GM23338 (cell line): ENCODE measurements at regions not wholly inside any gene's neighbourhood (a gene's known extent, or its start where the extent isn't known, plus 50 kb on each side); places are given as distances from the start of the nearest gene placed in this dataset.

Experiments
- ATAC-seq: fragments of 200-7000 bp; cut with Tn5 transposase; 3 replicates; pipeline ENCODE4 v1.9.1; 2020
- DNase-seq: peaks from one replicate; pipeline ENCODE4 v3.0.0-alpha.2; 2015; ENCODE audit warnings: low spot score
- H2AFZ ChIP-seq: fragments of 200-600 bp; sonication (generic); 2 replicates; pipeline ENCODE4 v1.8.0; 2016; ENCODE audit warnings: antibody characterized with exemption, mild to moderate bottlenecking, moderate library complexity
- H3F3A ChIP-seq: fragments of 200-600 bp; sonication (generic); replicated peaks from 2 replicates; pipeline ENCODE4 v1.8.0; 2017; ENCODE audit warnings: antibody characterized with exemption, mixed run types, low read depth
- H3K27ac ChIP-seq: fragments of 200-600 bp; sonication (generic); 2 replicates; pipeline ENCODE4 v1.6.1; 2016; ENCODE audit warnings: low read depth
- H3K27me3 ChIP-seq: fragments of 200-600 bp; sonication (generic); 2 replicates; pipeline ENCODE4 v1.8.0; 2016; ENCODE audit warnings: mild to moderate bottlenecking, mixed run types, moderate library complexity; ENCODE audit not compliant: insufficient read depth
- H3K36me3 ChIP-seq: fragments of 200-600 bp; sonication (generic); 2 replicates; pipeline ENCODE4 v1.8.0; 2016; ENCODE audit warnings: mild to moderate bottlenecking; ENCODE audit not compliant: insufficient read depth
- H3K4me1 ChIP-seq: fragments of 200-600 bp; sonication (generic); 2 replicates; pipeline ENCODE4 v1.8.0; 2016; ENCODE audit warnings: mild to moderate bottlenecking, moderate library complexity; ENCODE audit not compliant: insufficient read depth
- H3K4me2 ChIP-seq: fragments of 200-600 bp; sonication (generic); 2 replicates; pipeline ENCODE4 v1.7.1; 2017; ENCODE audit warnings: mixed run types
- H3K4me3 ChIP-seq: fragments of 200-600 bp; sonication (generic); 2 replicates; pipeline ENCODE4 v1.6.1; 2016; ENCODE audit warnings: mixed run types
- H3K79me2 ChIP-seq: fragments of 200-600 bp; sonication (generic); replicated peaks from 2 replicates; pipeline ENCODE4 v1.8.0; 2017; ENCODE audit warnings: mild to moderate bottlenecking; ENCODE audit not compliant: insufficient read depth
- H3K9me2 ChIP-seq: fragments of 200-600 bp; sonication (generic); 2 replicates; pipeline ENCODE4 v1.8.0; 2017; ENCODE audit not compliant: insufficient read depth
- H4K20me1 ChIP-seq: fragments of 200-600 bp; sonication (generic); replicated peaks from 2 replicates; pipeline ENCODE4 v1.8.0; 2017; ENCODE audit warnings: mild to moderate bottlenecking; ENCODE audit not compliant: insufficient read depth
- H3K27ac Mint-ChIP-seq: 2 replicates; pipeline ENCODE4 v1.8.0; 2020; ENCODE audit warnings: inconsistent platforms, mild to moderate bottlenecking, moderate library complexity, mixed read lengths
- H3K27me3 Mint-ChIP-seq: 3 replicates; pipeline ENCODE4 v1.8.0; 2022; ENCODE audit warnings: low read depth, mild to moderate bottlenecking, moderate library complexity, mixed read lengths, inconsistent platforms; ENCODE audit not compliant: insufficient read depth, poor library complexity
- H3K36me3 Mint-ChIP-seq: 3 replicates; pipeline ENCODE4 v1.8.0; 2021; ENCODE audit warnings: low read depth, mild to moderate bottlenecking, inconsistent platforms, moderate library complexity, mixed read lengths
- H3K4me1 Mint-ChIP-seq: 3 replicates; pipeline ENCODE4 v1.8.0; 2020; ENCODE audit warnings: mild to moderate bottlenecking, inconsistent platforms, mixed read lengths
- H3K4me3 Mint-ChIP-seq: 3 replicates; pipeline ENCODE4 v1.8.0; 2021; ENCODE audit warnings: moderate library complexity, mild to moderate bottlenecking, inconsistent platforms, mixed read lengths
- H3K9me3 Mint-ChIP-seq: 3 replicates; pipeline ENCODE4 v1.8.0; 2020; ENCODE audit warnings: moderate library complexity, mild to moderate bottlenecking, inconsistent platforms, mixed read lengths
- CREB1 ChIP-seq: fragments of 250-450 bp; sonication (Bioruptor Pico); IDR thresholded peaks from 2 replicates; pipeline ENCODE4 v1.5.0; 2020; ENCODE audit warnings: low read depth, mild to moderate bottlenecking, moderate library complexity
- CTCF ChIP-seq, 2 experiments: fragments of 200-600 bp in 1 of 2; sonication (generic) in 1 of 2; conservative IDR thresholded peaks; 2 replicates each; pipeline versions ENCODE4 v1.5.1 to v1.6.1; 2016 to 2017; ENCODE audit warnings: antibody characterized with exemption in 2 of 2, low read depth in 2 of 2, mild to moderate bottlenecking in 2 of 2, moderate library complexity in 1 of 2
- ETS1 ChIP-seq: IDR thresholded peaks from 2 replicates; pipeline ENCODE4 v1.6.1; 2016; ENCODE audit warnings: antibody characterized with exemption
- EZH2 ChIP-seq: fragments of 200-600 bp; sonication (generic); IDR thresholded peaks from one replicate; pipeline ENCODE4 v1.8.0; 2017; ENCODE audit warnings: antibody characterized with exemption, mild to moderate bottlenecking, low read depth; ENCODE audit not compliant: unreplicated experiment
- EZH2phosphoT487 ChIP-seq: fragments of 200-600 bp; sonication (generic); IDR thresholded peaks from one replicate; pipeline ENCODE4 v1.8.1; 2018; ENCODE audit warnings: antibody characterized with exemption; ENCODE audit not compliant: unreplicated experiment
- JUNB ChIP-seq: IDR thresholded peaks from one replicate; pipeline ENCODE4 v1.6.1; 2016; ENCODE audit warnings: antibody characterized with exemption; ENCODE audit not compliant: unreplicated experiment
- NANOG ChIP-seq: IDR thresholded peaks from 2 replicates; pipeline ENCODE4 v1.6.1; 2016; ENCODE audit warnings: antibody characterized with exemption, borderline replicate concordance
- POLR2AphosphoS5 ChIP-seq: IDR thresholded peaks from 2 replicates; pipeline ENCODE4 v1.6.1; 2016; ENCODE audit warnings: antibody characterized with exemption, low read depth
- REST ChIP-seq: IDR thresholded peaks from one replicate; pipeline ENCODE4 v1.6.1; 2018; ENCODE audit warnings: antibody characterized with exemption; ENCODE audit not compliant: unreplicated experiment
- STAT1 ChIP-seq: IDR thresholded peaks from one replicate; pipeline ENCODE4 v1.6.1; 2016; ENCODE audit warnings: antibody characterized with exemption; ENCODE audit not compliant: unreplicated experiment
- ZNF114 ChIP-seq: fragments of 250-450 bp; sonication (Bioruptor Pico); IDR thresholded peaks from 2 replicates; pipeline ENCODE4 v1.5.0; 2020; ENCODE audit warnings: mild to moderate bottlenecking, moderate library complexity
- ZNF331 ChIP-seq: fragments of 250-450 bp; sonication (Bioruptor Pico); IDR thresholded peaks from 2 replicates; pipeline ENCODE4 v1.5.0; 2020; ENCODE audit warnings: low read depth, mild to moderate bottlenecking, moderate library complexity
- ZNF462 ChIP-seq: fragments of 250-450 bp; sonication (Bioruptor Pico); IDR thresholded peaks from 2 replicates; pipeline ENCODE4 v1.5.0; 2020; ENCODE audit warnings: mild to moderate bottlenecking, moderate library complexity

GRCh38 chr4:20192736-20193135, 59.0 kb upstream of the SLIT2 start:
- Histone ChIP-seq H3K79me2 (no peaks in the 10 kb centered on the region), H3K36me3 (0 out of 2 replicates have a peak, but pooled peaks cover 4% of the 10 kb centered on the region), H3K9me2 (peaks cover 12% of the 10 kb centered on the region), H4K20me1 (no peaks in the 10 kb centered on the region), H3K27ac (no peak overlapping the region), H3K27me3 (no peaks in the 10 kb centered on the region), H3K4me2 (no peak overlapping the region), H3K4me3 (no peak overlapping the region), H3F3A (no peaks in the 10 kb centered on the region), H2AFZ (no peak overlapping the region), H3K4me1 (no peaks in the 10 kb centered on the region)
- no peaks in the 10 kb centered on the region for H3K4me1 Mint-ChIP-seq
- ATAC-seq (no peak), DNase-seq (no peak)
- H3K27ac Mint-ChIP-seq: no peak overlapping the region
- H3K4me3 Mint-ChIP-seq: no peak overlapping the region
- TF ChIP-seq JUNB: no peak
- TF ChIP-seq CTCF (conservative IDR thresholded peaks at IDR 0.05; ENCODE audit: low read depth in 2 of 2): no peak
- TF ChIP-seq EZH2: no peak
- TF ChIP-seq ZNF331: no peak
- no peak for TF ChIP-seq STAT1
- no peak for TF ChIP-seq REST
- no peak for TF ChIP-seq ETS1
- TF ChIP-seq CREB1 (CRISPR knock-in tag): no peak
- no peak for TF ChIP-seq ZNF462 (CRISPR knock-in tag)
- no peak for TF ChIP-seq ZNF114 (CRISPR knock-in tag)
- TF ChIP-seq NANOG: no peak
- TF ChIP-seq POLR2AphosphoS5: no peak
- TF ChIP-seq EZH2phosphoT487: no peak
- H3K36me3 Mint-ChIP-seq: peaks cover 10% of the 10 kb centered on the region
- peaks cover 2% of the 10 kb centered on the region for H3K27me3 Mint-ChIP-seq
- peaks cover 20% of the 10 kb centered on the region for H3K9me3 Mint-ChIP-seq
